Embryonic facial prominence (tissue), 1 donor: ENCODE measurements at regions not wholly inside any gene's neighbourhood (a gene's known extent, or its start where the extent isn't known, plus 50 kb on each side); places are given as distances from the start of the nearest gene placed in this dataset.

Experiments
- DNase-seq: peaks from one replicate; pipeline ENCODE4 v3.0.0-alpha.2; 2016; ENCODE audit errors: extremely low spot score

GRCh38 chr21:27454234-27454633 is 487.3 kb upstream of the ADAMTS5 start:
- no peak for DNase-seq

GRCh38 chr21:27451116-27451515 is 484.2 kb upstream of the ADAMTS5 start:
- DNase-seq: no peak

- no peak for DNase-seq
These were observed 483.3 kb upstream of the ADAMTS5 start for GRCh38 chr21:27450216-27450615.

- DNase-seq: no peak
These were observed 482.1 kb upstream of the ADAMTS5 start for GRCh38 chr21:27448960-27449359.

- no peak for DNase-seq
These were observed 481.0 kb upstream of the ADAMTS5 start for GRCh38 chr21:27447843-27448242.

GRCh38 chr21:27429710-27430341 is 462.9 kb upstream of the ADAMTS5 start:
- no peak for DNase-seq

- DNase-seq: no peak
These were observed 459.3 kb upstream of the ADAMTS5 start for GRCh38 chr21:27426196-27426595.

- DNase-seq: no peak
These were observed 458.7 kb upstream of the ADAMTS5 start for GRCh38 chr21:27425574-27425973.

GRCh38 chr21:27425172-27425571 is 458.3 kb upstream of the ADAMTS5 start:
- no peak for DNase-seq

- DNase-seq: no peak
These were observed 457.7 kb upstream of the ADAMTS5 start for GRCh38 chr21:27424601-27425000.

- DNase-seq: no peak
These were observed 457.2 kb upstream of the ADAMTS5 start for GRCh38 chr21:27423906-27424595.

GRCh38 chr21:27423038-27423437 is 456.1 kb upstream of the ADAMTS5 start:
- no peak for DNase-seq

- DNase-seq: no peak
These were observed 455.5 kb upstream of the ADAMTS5 start for GRCh38 chr21:27422435-27422834.

- DNase-seq: no peak
These were observed 454.8 kb upstream of the ADAMTS5 start for GRCh38 chr21:27421654-27422053.

- no peak for DNase-seq
These were observed 452.3 kb upstream of the ADAMTS5 start for GRCh38 chr21:27419153-27419552.

GRCh38 chr21:27418346-27418745 is 451.5 kb upstream of the ADAMTS5 start:
- DNase-seq: no peak

GRCh38 chr21:27412530-27412929 is 445.6 kb upstream of the ADAMTS5 start:
- no peak for DNase-seq

- DNase-seq: no peak
These were observed 441.9 kb upstream of the ADAMTS5 start for GRCh38 chr21:27408826-27409225.

- no peak for DNase-seq
These were observed 440.4 kb upstream of the ADAMTS5 start for GRCh38 chr21:27407271-27407670.

GRCh38 chr21:27406300-27407009 is 439.6 kb upstream of the ADAMTS5 start:
- DNase-seq: no peak

GRCh38 chr21:27403011-27403410 is 436.1 kb upstream of the ADAMTS5 start:
- DNase-seq: no peak

GRCh38 chr21:27400045-27400444 is 433.2 kb upstream of the ADAMTS5 start:
- no peak for DNase-seq

GRCh38 chr21:27397578-27397977 is 430.7 kb upstream of the ADAMTS5 start:
- DNase-seq: no peak
